HG02981 (cell line): ENCODE measurements at regions not wholly inside any gene's neighbourhood (a gene's known extent, or its start where the extent isn't known, plus 50 kb on each side); places are given as distances from the start of the nearest gene placed in this dataset.

Source experiments
- ATAC-seq: cut with Tn5 transposase; IDR thresholded peaks from one replicate; pipeline ENCODE4 v1.9.1; 2021; ENCODE audit warnings: mild to moderate bottlenecking, moderate library complexity; ENCODE audit not compliant: unreplicated experiment

DNA sequence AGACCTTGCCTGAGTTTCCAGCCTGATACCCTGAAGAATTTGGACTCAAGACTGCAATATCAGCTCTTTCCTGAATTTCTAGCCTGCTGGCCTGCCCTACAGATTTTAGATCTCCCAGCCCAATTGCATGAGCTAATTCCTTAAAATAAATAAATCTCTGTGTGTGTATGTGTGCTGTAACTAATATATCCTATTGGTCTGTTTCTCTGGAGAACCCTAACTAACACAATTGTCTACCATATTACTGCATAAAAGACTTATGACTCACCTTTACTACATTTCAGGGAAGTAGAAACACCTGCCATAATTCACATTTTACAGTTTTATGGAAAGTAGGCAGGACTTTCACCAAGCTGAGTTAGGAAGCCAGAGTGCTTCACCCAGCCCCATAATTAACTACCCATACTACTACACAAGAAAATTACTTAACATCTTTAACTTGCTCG, 90.7 kb upstream of the BEND6 start:
- no peak for ATAC-seq

DNA sequence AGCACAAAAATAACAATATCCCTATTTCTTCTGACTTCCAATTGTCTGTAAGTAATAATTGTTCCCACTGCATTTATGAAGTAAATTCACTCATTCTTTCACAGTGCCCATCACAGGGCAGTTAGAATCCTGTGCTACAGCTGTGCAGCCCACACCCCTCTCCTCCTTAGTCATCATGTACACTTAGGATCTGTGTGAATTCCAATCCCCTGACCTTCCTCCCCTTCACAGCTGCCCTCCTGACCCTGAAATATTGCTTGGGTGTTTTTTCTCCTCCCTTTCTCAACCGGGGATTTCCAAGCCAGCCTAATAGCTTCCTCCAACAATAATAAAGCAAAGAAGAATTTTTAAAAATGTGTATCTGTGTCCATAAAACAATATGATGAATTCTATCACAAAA, 91.5 kb upstream of the BEND6 start:
- ATAC-seq = no peak

DNA sequence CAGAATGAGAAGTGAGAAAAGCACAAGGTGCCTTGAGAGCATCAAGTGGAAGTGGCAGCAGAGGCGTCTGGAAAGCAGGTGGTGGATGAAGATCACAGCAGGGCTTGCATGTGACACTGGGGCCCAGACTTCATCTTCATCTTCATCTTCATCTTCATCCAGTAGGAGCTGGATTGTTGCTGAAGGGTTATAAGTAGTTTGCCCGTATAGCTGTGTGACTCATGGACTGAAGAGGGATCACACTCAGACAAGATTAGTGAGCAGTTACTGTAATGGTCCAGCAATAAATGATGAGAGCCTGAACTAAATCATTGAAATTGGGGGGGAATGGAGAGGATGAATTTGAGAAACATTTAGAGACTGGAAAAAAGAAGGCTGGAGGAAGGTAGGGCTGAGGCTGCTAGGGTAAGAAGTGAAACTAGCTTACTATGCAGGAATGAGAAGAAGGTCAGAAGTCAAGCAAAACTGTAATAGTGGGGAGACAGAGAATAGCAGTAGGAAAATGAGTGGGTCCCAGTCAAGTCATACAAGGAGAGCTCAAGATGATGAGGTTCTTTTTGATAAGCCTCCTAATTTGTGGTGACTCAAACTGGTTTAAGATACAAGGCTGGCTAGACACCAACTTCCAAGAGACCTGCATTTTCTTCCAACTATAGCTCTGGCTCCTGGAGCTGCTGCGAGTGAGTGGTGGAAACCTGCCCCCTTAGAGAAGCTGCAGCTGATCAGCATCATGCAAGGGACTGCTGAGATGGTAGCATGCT, 92.3 kb upstream of the BEND6 start:
- ATAC-seq = peak; percentile 48

DNA sequence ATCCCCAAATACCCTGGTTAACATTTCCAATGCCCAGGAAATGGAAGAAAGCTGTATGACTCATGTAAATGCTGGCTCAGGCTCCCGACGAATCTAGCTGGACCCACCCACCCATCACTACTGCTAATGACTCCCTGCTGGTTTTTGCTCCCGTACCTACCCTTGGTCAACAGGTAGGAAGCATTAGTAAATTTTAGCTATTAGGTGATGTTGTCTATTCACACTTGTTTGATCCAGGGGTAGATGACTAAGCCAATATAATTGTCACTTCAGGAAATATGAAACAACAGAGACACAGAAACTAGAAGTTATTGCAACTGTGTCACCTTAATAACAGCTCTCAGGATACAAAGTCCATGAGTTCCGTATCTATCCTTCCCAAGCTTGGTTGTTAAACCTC, 94.4 kb upstream of the BEND6 start:
- ATAC-seq = no peak

DNA sequence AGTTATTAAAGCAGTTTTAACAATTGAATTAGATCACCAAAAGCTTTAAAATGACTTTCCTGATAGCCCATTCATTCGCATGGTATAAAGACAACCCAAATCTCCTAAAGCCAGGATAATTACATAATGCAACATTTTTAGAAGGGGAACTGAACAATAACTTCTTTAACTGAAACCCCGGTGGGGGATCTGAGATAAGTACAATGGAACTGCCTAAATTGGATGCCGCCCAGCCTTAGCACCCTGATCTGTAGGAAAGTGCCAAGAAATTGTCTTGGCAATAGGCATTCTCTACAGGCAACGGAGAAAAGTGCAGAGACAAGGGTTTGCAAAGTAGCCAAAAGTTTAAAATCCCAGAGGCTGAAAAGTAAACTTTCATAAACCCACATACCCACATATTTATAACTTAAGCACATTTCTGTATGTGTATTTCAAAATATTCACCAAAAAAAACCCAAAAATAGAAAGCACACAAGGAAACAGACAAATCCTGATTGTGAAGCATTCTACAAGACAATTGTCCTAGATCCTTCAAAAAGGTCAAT, 98.8 kb upstream of the BEND6 start:
- ATAC-seq = no peak

DNA sequence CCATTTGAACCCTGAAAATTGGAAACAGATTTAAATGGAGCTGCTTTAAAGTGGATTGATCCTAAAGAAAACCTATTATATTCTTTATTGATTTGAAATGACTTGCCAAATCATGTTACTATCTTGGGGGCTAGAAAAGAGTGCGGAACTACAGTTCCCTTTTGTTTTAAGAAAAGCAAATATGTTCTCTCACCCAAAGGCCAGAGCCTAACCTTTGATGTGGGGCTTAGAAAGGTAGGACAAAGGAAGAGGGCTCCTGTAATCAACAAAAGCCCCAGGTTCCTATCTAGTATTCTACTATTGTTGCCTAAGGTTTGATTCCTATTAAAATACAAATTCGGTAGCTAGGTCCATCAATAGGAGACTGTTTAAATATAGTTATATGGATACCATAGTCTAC, 100.8 kb upstream of the BEND6 start:
- ATAC-seq = no peak

DNA sequence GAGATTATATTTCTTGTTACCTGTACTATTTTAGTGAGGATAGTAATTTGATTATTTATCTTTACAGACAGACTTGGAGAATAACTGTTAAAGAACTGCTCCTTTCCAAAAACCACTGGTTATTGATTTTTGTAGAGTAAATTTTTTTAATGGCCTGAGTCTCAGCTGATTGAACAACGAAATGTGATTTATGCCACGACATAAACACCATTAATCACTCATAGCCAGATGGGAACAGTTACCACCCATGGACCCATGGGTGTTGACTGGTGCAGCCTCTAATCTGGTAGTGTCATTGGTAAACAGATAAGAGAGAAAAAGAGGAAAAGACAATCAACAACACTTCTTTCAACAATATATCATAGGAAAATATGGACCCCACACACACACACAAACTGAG, 101.4 kb upstream of the BEND6 start:
- no peak for ATAC-seq

DNA sequence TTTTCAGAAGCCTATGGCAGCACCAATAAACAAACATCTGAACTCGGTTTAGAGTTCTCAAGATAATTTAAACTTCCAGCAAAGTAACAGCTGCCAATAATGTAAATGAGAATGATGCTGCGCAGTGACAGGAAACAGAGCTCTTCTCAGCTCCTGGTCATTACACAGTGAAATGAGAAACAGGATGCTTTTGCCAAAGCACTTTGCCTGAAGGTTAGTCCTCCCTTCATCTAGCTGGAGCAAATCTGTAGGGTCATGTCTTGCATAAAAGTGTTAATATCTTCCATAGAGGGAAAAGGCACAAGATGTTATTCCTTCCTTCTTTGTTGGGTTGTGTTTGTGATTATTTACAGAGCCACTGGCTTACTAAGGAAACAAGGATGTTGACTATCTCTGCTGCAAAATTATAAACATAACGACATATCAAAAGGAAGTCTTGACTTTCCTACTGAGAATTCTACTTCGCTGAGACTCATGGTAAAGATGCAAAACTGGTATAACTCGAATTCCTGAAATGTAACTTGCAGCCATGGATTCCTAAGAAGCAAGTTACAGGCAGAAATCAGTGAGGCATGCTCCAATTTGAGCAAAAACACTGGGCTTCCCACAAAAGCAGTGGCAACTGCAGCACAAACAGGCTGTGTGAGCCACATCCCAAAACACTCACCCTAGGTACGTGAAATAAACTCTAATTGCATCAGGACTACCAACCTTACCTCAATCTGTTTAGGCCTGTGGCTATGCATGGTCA, 102.5 kb upstream of the BEND6 start:
- ATAC-seq = peak; percentile 10

DNA sequence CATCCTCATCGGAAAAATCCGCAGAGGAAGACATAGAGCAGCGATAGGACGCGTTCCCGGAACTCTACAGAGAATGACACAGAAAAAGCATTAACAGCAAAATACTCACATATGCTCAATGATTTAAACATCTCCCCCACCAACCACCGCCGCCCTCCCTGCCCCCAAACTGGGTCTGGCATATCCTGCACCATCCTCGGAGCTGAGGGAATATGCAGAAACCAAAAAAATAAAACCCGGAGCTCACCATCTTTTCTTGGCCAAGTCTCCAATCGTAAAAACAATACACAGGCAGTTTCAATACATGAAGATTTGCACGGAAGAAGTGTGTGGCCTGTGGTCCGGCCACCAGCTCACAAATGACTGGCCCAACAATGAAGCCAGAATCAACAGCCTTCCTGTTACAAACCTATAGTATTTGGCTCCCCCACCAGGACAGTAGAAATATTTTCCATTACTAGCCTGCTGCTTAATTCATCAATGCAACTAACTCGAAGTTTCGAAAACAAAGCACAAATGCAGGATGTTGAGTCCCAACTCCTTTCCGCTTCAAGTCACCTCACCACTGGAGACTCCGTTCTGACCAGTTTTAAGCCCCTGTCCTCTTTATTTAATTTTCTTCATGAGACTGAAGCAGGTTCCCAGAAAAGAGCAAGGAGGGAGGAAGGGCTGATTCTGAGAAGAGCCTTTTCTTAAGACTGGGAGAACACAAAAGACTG, 103.2 kb upstream of the BEND6 start:
- peak; percentile 94 for ATAC-seq

DNA sequence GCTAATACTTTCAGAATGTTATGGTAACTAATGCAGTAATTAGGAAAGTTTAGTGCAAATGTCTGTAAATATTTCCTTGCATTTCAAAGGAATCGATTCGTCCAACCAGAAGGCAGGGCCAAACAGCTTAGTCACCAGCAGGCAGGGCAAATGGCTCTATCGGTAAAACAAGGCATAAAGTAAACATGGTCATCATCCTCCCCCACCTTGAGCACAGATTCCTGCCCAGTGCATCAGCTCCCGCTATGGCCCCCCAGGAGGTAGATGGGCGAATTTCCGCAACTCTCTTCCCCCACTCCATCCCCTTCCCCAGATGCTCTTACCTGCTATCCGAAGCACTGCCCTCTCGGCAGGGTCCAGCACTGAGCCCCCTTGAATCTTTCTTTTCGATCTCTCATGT, 103.8 kb upstream of the BEND6 start:
- ATAC-seq = no peak

DNA sequence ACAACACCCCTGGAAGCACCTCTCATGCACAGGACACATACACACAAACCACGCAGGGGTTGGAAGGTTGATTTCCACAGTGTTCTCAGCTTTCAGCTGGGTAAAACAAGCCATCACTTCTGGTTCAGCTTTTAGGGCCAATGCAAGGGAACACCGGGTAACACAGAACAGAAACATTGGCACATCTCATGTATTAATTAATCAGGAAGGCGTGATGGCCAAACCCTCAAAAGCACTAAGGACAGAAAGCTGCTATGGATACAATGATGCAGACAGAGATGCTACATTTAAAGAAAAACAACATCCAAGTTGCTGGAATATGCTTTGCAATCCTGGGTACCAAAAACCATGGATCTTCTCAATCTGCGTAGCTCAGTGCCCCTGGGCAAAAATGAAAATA, 104.3 kb upstream of the BEND6 start:
- ATAC-seq = no peak

DNA sequence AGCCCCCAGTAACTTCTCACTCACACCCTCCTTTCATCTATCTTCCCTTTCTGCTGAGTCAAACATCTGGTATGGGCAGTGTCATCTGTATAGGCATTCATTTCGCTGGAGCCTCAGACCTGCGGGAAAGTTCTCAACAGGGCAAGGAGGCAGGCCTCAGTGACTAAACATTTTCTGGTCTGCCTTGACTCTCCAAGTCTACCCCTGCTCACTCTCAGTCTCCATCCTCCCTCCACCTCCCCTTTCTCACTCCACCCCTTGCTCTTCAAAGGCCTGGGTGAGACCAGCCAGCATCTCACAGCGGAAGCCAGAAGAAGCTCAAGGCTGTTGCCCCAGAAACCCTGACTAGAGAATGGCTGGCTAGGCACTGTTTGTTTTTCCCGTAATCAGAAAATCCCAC, 105.0 kb upstream of the BEND6 start:
- ATAC-seq = no peak

DNA sequence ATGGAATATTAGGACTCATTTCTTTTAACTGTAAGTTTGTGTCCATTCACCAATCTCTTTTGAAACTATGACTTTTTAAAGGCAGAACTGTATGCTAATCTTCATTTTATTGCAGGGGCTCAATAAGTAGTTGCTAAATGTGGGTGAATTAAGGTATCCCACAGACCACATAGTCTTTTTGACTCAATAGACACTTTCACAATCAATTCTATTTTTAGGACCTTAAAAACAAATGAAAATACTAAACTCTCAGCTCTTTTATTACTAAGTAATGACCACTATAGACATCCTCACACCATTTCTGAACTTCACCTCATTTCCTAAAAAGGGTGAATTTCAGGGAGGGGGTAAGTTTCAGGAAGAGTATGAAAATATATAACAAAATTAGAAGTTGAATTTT, 106.8 kb upstream of the BEND6 start:
- ATAC-seq = no peak

DNA sequence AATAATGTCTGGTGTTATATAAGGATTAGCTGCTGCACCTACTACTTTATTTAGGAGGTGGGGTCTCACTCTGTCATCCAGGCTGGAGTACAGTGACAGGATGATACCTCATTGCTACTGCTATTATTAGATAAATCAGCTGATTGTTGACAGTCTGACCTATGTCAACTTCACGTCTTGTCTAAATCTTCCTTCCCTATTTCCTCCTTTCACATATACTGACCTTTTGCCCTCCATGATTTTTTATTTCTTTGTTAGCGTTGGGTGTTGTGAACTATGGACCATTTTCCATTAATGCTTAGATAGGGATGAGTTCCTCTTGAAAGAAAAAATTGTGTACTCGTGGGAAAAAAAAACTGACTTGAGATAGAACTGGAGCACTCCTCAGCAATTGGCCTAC, 109.9 kb upstream of the BEND6 start:
- ATAC-seq = no peak

DNA sequence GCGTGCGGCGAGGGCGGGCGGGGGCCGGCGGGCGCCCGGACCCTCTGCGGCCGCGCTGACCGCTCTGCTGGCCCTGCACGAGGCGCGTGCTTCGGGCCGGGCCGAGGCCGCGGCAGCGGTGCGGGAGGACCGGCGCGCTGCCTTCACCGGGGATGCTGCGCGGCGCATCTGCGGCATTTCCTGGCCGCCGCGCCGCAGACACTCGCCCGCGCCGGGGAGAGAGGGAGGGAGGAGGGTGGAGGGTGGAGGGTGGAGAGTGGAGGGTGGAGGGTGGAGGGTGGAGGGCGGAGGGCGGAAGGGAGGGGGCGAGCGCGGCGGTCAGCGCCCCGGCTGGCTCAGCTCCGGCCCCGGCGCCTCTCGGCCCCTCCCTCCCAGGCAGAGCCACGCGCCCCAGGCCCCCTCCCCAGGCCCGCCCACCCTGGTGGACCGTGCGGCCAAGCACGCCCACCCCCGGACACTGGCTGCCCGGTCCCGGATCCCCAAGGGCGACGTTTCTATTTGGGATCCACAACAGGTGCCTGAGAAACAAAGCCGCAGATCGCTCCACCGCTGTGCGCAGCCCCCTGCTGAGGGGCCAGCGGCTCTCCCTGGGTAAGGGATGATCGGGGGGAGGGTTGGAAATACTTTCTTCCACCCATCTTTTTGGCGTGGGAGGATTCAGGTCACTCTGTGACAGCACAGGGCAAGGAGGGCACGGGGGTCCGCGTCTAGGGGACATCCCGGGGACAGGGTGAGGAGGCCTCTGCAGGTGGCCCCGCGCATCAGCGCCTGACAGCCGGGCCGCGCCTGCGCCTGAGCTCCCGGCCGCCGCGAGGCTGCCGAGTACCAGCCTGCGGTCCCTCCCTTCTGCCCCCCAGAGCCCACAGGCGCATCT, 111.2 kb upstream of the BEND6 start:
- peak; percentile 85 for ATAC-seq

DNA sequence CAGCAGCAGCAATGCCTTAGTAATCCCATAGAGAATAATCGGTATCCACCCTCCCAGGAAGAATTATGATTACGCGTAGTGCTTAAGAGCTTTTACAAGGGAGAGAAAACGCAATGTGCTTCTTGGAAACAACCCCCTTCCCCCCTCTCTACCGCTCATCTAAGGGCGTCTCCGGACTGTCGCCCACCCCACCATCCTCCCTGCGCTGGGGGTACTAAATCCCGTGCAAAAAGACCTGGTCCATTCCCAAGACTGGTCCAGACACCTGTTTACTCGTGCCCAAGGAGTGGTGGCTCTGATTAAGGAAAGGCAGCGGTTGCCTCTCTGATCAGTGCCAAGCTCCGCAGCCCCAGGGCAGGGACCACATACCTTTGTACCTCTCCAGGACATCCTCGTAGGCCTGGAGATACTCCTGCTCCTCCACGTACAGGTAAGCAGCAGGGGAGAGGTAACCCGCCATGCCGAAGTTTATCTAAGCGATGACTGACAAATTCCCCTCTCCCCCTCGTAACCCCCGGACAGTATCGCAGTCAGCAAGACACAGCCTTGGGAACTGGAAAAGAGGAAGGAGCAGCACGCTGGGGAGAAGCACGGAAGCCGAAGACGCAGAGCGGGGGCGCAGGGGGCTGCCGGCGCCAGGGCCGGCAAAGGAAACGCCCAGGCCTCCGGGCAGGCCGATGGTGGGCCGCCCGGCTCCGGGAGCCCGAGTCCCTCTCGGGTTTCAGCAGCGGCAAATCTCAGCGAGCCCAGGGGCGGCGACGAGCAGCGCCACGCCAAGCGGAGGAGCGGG, 112.0 kb upstream of the BEND6 start:
- ATAC-seq = peak; percentile 21

DNA sequence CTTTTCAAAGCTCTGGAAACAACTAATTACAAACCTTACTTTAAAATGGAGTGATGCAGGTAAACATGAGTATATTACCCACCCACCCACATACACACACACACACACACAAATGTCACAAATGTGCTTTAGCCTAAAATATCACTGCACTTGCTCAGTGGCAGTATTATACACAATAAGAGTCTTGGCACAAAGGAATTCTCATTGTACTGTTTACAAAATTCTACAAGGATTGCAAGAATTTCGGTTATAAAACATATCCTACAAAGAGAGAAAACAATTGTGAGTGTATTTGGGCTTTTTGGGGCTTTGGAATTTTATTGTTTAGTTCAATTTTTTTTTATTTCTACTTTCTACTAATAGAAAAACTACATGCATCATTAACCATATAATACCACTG, 113.2 kb upstream of the BEND6 start:
- no peak for ATAC-seq

DNA sequence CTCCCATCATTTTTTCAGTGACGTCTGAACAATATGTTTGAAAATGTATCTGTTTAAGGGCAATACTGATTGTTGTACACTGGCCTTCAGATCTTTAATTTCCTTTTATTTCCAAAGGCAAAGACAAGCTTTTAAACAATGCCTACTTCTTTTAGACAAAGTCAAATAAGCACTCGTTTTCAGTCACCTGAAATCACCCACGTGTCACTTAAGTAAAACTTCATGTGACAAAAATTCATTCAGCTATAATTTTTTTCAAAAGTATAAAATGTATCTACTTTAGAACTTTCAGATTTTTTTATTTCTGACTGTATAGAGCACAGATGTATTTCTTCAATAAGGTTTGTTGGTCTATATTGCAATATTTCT, 113.5 kb upstream of the BEND6 start:
- ATAC-seq = no peak

DNA sequence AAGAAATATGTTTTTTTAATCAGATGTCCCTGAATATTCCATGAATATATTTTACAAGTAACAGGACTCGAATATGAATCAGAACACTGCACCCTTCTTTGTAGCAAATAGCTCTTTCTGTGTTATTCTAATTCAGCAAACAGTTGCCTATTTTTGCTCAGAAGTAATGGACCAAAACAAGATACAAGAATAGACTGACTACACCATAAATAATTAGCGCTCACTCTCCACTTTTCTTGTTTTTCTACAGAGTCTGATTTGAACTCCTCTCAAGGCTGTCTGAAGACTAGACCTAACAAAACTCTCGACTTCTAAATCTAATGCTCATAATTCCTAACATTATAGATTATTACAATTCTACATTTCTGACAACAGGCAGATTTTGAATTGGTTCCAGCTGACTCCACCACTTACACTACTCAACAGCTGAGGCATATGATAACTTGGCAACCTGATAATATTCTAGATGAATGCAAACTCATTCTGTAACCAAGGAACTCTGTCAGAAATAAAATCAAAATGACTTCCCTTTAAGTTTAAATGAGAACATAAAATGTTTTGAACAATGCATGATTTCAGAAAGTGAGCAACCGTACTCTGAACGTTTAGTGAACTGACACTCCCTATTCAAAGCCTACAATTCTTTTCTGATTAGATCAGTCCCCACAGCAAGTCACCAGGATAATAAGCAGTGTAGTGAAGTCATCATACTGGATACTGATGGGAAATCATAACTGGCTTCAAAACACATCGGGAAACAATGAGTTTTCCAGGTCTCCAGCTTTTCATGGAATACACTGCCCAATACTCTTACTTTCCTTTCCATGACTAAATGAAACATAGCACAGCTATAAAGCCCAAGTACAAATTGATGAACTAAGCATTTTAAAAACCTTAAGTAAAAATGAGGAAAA, 114.2 kb upstream of the BEND6 start:
- no peak for ATAC-seq
